ENCODE measurements at regions not wholly inside any gene's neighbourhood (a gene's known extent, or its start where the extent isn't known, plus 50 kb on each side); places are given as distances from the start of the nearest gene placed in this dataset.
"Not testable (repeated sequence)": the region's sequence is repeated elsewhere in the genome, so short reads cannot be mapped to it uniquely, and the experiment has no call there.

DNA sequence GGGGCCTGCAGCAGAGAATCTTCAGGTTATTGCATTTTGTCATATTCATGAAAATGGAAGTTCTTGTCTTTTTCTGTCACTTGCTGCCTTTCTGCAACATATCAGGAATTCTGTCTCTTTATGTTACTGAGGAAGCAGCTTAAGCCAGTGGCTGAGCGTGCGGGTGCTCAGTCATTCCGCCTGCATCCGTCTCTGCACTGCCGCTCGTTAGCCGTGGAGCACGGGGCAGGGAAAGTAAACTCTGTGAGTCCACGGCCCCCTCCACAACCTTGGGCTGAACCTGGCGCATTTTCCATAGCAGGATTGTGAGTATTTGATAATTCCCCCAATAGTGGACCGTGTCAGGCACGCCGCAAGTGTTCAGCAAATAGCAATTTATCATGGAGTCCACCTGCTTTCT lies 1007.7 kb downstream of the BRD1 start:
- TF ChIP-seq CTCF (IDR thresholded peaks at IDR 0.05; ENCODE audit: insufficient read depth, missing control alignments) = no peak
- FAIRE-seq = no peak
- DNase-seq (ENCODE audit: insufficient read length, low spot score) = no peak

DNA sequence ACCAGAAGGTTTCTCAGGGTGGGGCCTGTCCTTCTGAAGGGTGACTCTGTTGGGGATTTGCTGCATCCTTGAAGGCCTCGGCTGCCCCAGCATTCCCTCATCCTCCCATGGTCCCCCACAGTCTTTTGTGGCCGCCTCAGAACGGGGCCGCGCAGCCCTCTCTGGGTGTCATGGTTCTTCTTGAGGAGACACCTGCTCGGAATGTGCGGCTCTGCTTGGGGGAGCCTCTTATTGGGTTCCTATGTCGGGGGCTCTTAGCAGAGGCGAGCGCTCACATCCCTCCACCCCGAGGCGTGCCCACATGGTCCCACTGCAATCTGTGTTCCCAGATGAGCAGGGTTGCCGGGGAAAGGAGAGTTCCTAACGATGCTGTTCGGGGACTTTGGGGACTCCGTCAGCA lies 1008.4 kb downstream of the BRD1 start:
- FAIRE-seq = no peak
- TF ChIP-seq CTCF (IDR thresholded peaks at IDR 0.05; ENCODE audit: insufficient read depth, missing control alignments) = no peak
- DNase-seq (ENCODE audit: insufficient read length, low spot score) = no peak

DNA sequence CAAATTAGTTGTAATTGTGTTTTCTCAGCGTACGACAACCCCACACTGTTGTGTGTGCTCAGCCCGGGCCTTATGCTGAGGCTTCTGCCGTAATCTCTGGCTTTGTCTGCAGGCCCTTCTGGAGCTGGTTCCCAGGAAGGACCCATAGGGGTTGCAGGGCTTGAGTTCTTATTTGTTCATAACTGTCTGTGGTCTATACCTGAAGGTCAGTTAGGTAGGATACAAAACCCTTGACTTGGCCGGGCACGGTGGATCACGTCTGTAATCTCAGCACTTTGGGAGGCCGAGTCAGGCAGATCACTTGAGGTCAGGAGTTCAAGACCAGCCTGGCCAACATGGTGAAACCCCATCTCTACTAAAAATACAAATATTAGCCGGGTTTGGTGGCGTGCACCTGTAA lies 1010.2 kb downstream of the BRD1 start:
- FAIRE-seq; DNase-seq (ENCODE audit: insufficient read length, low spot score): not testable (repeated sequence)

- no peak for TF ChIP-seq CTCF (IDR thresholded peaks at IDR 0.05; ENCODE audit: insufficient read depth, missing control alignments)
- no peak for FAIRE-seq
- DNase-seq (ENCODE audit: insufficient read length, low spot score) = no peak
These were observed 1015.8 kb downstream of the BRD1 start for GRCh38 chr22:48811885-48812284.

DNA sequence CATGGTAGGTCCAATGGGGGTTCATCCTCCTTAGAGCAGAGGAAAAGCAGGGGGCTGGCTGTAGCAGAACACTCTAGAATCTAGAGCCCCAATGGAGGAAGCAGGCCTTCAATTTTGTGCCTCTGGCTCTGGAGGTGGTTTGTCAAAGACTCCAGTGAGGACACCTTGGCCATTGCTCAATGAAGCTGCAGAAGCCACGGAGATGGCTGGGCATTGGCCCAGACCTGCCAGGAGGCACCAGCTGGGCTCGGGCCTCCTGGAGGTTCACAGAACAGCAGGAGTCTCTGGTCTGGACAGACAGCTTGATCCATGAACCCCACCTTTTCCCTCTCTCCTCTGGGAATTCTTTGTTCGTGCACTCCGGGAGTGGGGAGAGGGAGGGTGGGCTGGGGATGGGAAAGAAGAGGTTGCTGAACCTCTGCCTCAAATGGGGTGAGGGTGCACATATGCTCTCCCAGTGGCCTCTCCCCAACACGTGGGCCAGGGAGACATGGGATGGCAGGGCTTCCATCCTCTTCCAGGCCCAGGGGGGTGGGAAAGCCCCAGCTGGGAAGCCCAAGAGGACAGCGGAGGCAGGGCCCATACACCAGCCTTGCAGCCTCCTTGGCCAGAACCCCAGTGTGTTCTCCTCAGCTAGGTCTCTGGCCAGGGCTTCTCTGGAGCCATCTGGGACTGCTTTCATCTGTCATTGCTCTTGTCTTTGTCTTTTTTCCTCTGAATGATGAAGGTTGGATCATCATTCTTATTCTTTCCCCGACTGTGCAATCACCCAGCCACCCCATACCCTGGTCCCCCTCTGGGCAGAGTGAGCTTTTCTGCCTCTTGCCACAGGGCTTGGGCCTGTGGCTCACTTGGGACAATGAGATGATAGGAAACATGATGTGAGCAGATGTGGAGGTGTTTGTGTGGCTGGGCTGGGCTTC lies 1019.4 kb downstream of the BRD1 start:
- TF ChIP-seq CTCF (IDR thresholded peaks at IDR 0.05; ENCODE audit: insufficient read depth, missing control alignments) = no peak
- FAIRE-seq (no peak), DNase-seq (ENCODE audit: insufficient read length, low spot score) (no peak)

DNA sequence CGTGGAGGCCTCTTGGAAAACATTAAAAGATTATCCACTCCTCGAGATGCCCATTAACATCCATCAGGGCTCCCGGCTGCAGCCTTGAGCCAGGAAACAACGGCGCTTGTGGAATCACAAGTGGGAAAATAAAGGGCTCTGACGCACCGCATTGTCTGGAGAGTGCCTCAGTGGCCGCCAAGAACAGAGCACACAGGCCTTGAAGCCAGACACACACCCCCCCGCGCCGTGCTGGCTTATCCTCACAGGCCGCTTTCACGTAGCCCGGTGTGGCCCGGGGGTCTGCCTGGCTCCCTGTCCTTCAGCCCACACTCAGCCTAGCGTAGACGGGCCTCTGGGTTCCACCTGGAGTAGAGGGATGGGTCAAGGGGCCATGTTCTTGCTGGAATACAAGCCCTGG lies 1020.5 kb downstream of the BRD1 start:
- DNase-seq (ENCODE audit: insufficient read length, low spot score) (no peak), FAIRE-seq (no peak)
- no peak for TF ChIP-seq CTCF (IDR thresholded peaks at IDR 0.05; ENCODE audit: insufficient read depth, missing control alignments)

- FAIRE-seq = no peak
These were observed 1021.4 kb downstream of the BRD1 start for GRCh38 chr22:48806227-48806781.

More at GRCh38 chr22:48806227-48806781, 1021.4 kb downstream of the BRD1 start:
- TF ChIP-seq CTCF (IDR thresholded peaks at IDR 0.05; ENCODE audit: insufficient read depth, missing control alignments) = no peak
- no peak for DNase-seq (ENCODE audit: insufficient read length, low spot score)

All from D721Med (cell line).